Peyer's patch (tissue), 4 donors: ENCODE measurements at regions not wholly inside any gene's neighbourhood (a gene's known extent, or its start where the extent isn't known, plus 50 kb on each side); places are given as distances from the start of the nearest gene placed in this dataset.

Source experiments
- POLR2A ChIP-seq, 2 donors: fragments of 450-650 bp; IDR thresholded peaks; one replicate each; pipeline ENCODE4 v1.5.1; 2017; ENCODE audit warnings: antibody characterized with exemption in 2 of 2, mild to moderate bottlenecking in 2 of 2, moderate library complexity in 2 of 2
- TF ChIP-seq, protein P1 (sequence below), 6 experiments: fragments of 450-650 bp in 4 of 6; fragments of 200-600 bp in 2 of 6; sonication (generic) in 1 of 6; IDR thresholded peaks; one replicate each; pipeline ENCODE4 v1.5.1; 2017 to 2019; ENCODE audit warnings: antibody characterized with exemption in 6 of 6, mild to moderate bottlenecking in 3 of 6, moderate library complexity in 1 of 6

DNA sequence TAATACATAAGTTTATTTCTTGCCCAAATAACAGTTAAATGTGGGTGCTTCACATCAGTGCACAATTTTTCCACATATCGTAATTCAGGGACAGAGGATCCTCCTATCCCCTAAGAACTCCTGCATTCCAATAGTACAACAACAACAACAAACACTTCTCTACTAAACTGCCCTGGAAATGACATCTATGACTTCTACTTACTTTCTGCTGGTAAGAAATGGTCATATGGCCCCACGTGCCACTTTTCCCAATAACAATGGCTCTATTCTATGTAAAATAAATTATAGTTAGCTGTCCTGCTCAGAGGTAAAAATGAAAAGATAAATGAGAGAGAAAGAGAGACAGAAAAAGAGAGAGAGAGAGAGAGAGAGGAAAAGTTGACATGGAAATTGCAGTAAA, 308.5 kb downstream of the ATXN7L3B start:
- TF ChIP-seq, protein P1, sequence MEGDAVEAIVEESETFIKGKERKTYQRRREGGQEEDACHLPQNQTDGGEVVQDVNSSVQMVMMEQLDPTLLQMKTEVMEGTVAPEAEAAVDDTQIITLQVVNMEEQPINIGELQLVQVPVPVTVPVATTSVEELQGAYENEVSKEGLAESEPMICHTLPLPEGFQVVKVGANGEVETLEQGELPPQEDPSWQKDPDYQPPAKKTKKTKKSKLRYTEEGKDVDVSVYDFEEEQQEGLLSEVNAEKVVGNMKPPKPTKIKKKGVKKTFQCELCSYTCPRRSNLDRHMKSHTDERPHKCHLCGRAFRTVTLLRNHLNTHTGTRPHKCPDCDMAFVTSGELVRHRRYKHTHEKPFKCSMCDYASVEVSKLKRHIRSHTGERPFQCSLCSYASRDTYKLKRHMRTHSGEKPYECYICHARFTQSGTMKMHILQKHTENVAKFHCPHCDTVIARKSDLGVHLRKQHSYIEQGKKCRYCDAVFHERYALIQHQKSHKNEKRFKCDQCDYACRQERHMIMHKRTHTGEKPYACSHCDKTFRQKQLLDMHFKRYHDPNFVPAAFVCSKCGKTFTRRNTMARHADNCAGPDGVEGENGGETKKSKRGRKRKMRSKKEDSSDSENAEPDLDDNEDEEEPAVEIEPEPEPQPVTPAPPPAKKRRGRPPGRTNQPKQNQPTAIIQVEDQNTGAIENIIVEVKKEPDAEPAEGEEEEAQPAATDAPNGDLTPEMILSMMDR (IDR thresholded peaks at IDR 0.05) = no peak
- TF ChIP-seq POLR2A (IDR thresholded peaks at IDR 0.05) = no peak
